ENCODE measurements at regions not wholly inside any gene's neighbourhood (a gene's known extent, or its start where the extent isn't known, plus 50 kb on each side); places are given as distances from the start of the nearest gene placed in this dataset.

GRCh38 chr13:71144883-71145282 lies 722.1 kb downstream of the DACH1 start:
- no peak for TF ChIP-seq SUZ12 (IDR thresholded peaks at IDR 0.05; ENCODE audit: extremely low read depth, insufficient read depth, insufficient read length)
- TF ChIP-seq YY1 (IDR thresholded peaks at IDR 0.05; ENCODE audit: insufficient read depth, insufficient read length): no peak
